Right lobe of liver (tissue), 6 donors: ENCODE measurements at regions not wholly inside any gene's neighbourhood (a gene's known extent, or its start where the extent isn't known, plus 50 kb on each side); places are given as distances from the start of the nearest gene placed in this dataset.

Experiments
- ATAC-seq, 4 donors: fragments of 200-7000 bp; cut with Tn5 transposase; one replicate each; pipeline ENCODE4 v1.9.1; 2020; ENCODE audit warnings: mild to moderate bottlenecking in 4 of 4, moderate library complexity in 4 of 4
- DNase-seq, 3 donors: peaks; one replicate each; pipeline ENCODE4 v3.0.0-alpha.2; 2020
- H3K27ac ChIP-seq, 3 donors: fragments of 200-600 bp; one replicate each; pipeline ENCODE4 v1.8.0; 2022
- H3K27me3 ChIP-seq, 2 donors: fragments of 200-600 bp; one replicate each; pipeline ENCODE4 v1.8.0; 2022
- H3K36me3 ChIP-seq, 4 donors: fragments of 200-600 bp; sonication (generic) in 1 of 4; one replicate each; pipeline versions ENCODE4 v1.5.1 to v1.8.0; 2017 to 2022; ENCODE audit warnings: control low read depth in 1 of 4
- H3K4me1 ChIP-seq, 4 donors: fragments of 200-600 bp; sonication (generic) in 1 of 4; one replicate each; pipeline versions ENCODE4 v1.5.1 to v1.8.0; 2017 to 2022; ENCODE audit warnings: control low read depth in 1 of 4
- H3K4me3 ChIP-seq, 3 donors: fragments of 200-600 bp; one replicate each; pipeline ENCODE4 v1.8.0; 2022
- H3K9me3 ChIP-seq, 4 donors: fragments of 200-600 bp; sonication (generic) in 1 of 4; one replicate each; pipeline versions ENCODE4 v1.5.1 to v1.8.0; 2017 to 2022; ENCODE audit warnings: control low read depth in 1 of 4
- POLR2A ChIP-seq: fragments of 450-650 bp; IDR thresholded peaks from one replicate; pipeline ENCODE4 v1.6.1; 2017; ENCODE audit warnings: antibody characterized with exemption, mild to moderate bottlenecking
- WGBS: methylation state at CpG from one replicate; pipeline ENCODE4 v1.1.6; 2018; ENCODE audit warnings: low coverage, low lambda C conversion rate; ENCODE audit not compliant: insufficient coverage; ENCODE audit errors: missing lambda C conversion rate; 5-methylcytosine and 5-hydroxymethylcytosine counted together
- intact Hi-C, 2 donors: fragments of 100-400 bp; cut with DNase I; formaldehyde crosslinking; loops; one replicate each; pipeline versions ENCODE4 v1.11.2 to v1.14.1; 2022
- TF ChIP-seq, protein P1 (sequence below), 4 donors: fragments of 200-600 bp in 3 of 4; fragments of 450-650 bp in 1 of 4; IDR thresholded peaks; one replicate each; pipeline versions ENCODE4 v1.5.1 to v1.8.0; 2016 to 2022; ENCODE audit warnings: antibody characterized with exemption in 4 of 4, mild to moderate bottlenecking in 2 of 4
- donor health status: DM: no; HTN: yes; CAD: no.
- donor health status: DM: no; HTN: no; CAD: no.
- donor health status: DM: no; HTN: no; CAD: no.
- donor health status: DM: no; HTN: yes; CAD: no.
- donor health status: DM: no; HTN: yes; CAD: no.

DNA sequence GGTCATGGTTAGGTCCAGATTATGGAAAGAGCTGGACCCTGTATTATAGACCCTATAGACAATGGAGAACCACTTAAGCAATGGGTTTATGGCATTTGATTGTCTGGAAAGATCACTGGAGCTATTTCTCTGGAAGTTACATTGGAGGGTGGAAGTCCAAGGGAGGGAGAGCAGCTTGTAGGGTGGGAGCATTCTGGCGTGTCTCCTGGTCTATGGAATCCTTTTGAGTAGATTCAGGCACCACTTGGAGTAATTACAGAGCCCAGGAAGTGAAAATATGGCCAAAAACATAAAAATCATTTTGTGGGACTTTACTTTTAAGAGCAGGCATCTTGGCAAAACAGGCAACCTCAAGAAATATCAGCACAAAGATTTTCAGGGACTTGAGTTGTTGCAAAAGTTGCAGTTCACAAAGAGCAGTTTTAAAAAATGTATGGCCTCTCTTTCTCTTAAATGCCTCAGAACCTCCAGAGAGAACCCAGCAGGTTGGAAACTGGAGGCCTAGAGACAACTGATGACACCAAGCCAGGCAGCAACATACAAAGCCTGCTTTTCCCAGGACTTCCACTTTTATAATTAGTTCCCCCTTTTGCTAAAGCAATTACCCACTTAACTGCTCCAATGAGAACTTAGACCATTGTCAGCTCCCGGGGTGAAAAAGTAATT, 331.0 kb downstream of the MYCN start:
- no peak overlapping the region for H3K27ac ChIP-seq
- 53% methylated on average over 2 of the region's 2 CpGs for WGBS

DNA sequence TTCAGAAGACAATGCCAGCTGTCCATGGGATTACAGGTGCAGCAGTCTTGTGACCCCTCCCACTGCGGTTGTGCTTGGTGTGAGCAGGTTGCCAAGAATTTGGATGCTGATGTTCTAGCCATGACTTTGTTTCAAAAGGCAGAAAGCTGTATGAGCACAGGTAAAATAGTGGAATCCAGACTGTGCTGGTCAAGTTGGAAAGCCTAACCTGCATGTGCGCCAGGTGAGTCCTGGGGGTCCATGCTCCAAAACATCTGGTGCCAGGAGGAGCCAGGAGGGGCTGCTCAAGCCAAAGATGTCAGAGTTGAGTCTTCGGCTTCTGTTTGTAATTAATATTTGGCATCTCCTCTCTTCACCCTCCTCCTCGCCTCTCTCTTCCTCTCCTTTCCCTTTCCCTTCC, 330.1 kb downstream of the MYCN start:
- no peaks in the 10 kb centered on the region for H3K9me3 ChIP-seq
- 79% methylated on average over 4 of the region's 4 CpGs for WGBS
- TF ChIP-seq, protein P1, sequence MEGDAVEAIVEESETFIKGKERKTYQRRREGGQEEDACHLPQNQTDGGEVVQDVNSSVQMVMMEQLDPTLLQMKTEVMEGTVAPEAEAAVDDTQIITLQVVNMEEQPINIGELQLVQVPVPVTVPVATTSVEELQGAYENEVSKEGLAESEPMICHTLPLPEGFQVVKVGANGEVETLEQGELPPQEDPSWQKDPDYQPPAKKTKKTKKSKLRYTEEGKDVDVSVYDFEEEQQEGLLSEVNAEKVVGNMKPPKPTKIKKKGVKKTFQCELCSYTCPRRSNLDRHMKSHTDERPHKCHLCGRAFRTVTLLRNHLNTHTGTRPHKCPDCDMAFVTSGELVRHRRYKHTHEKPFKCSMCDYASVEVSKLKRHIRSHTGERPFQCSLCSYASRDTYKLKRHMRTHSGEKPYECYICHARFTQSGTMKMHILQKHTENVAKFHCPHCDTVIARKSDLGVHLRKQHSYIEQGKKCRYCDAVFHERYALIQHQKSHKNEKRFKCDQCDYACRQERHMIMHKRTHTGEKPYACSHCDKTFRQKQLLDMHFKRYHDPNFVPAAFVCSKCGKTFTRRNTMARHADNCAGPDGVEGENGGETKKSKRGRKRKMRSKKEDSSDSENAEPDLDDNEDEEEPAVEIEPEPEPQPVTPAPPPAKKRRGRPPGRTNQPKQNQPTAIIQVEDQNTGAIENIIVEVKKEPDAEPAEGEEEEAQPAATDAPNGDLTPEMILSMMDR (IDR thresholded peaks at IDR 0.05) = no peak
- TF ChIP-seq POLR2A = no peak

More for the DNA sequence above, 331.0 kb downstream of the MYCN start:
- Histone ChIP-seq H3K27me3 (no peaks in the 10 kb centered on the region), H3K9me3 (no peaks in the 10 kb centered on the region), H3K4me3 (no peak overlapping the region), H3K4me1 (no peaks in the 10 kb centered on the region), H3K36me3 (no peaks in the 10 kb centered on the region)
- DNase-seq (no peak), ATAC-seq (no peak)
- TF ChIP-seq, protein P1 (IDR thresholded peaks at IDR 0.05) = no peak
- TF ChIP-seq POLR2A = no peak
- intact Hi-C loops = no loop called here

DNA sequence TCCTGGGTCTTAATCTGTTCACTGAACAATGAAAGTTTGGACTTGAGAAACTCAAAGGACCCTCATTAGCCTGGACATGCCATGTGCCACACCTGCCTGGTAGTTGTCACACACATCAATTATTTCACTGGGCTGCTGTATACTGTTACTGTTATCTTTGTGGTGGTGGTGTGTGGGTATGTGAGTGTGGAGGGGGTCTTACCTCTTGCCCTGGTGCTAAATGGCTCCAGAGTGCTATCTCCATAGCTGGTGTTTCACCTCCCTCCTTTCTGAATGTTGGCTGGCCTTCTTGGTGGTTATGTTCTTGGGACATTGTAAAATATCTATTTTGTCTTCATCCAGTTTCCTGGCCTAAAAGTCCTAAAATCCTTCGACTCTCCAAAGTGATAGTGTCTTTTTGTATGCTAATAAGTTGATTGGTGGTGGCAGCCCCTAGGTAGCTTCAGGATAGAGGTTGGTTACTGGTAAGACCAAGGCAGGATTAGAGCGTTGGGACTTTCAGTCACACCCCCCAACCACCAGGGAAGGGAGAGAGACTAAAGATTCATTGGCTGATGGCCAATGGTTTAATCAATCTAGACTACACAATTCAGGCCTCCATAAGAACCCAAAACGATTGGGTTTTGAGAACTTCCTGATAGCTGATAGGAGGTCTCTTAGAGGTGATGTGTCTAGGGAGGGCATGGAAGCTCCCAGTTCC, 328.1 kb downstream of the MYCN start:
- no peaks in the 10 kb centered on the region for H3K9me3 ChIP-seq

More for the DNA sequence above, 330.1 kb downstream of the MYCN start:
- no peaks in the 10 kb centered on the region for H3K4me1 ChIP-seq
- DNase-seq (no peak), ATAC-seq (no peak)
- H3K4me3 ChIP-seq = no peak overlapping the region
- intact Hi-C loops = no loop called here
- no peaks in the 10 kb centered on the region for H3K36me3 ChIP-seq
- no peaks in the 10 kb centered on the region for H3K27me3 ChIP-seq
- no peak overlapping the region for H3K27ac ChIP-seq

DNA sequence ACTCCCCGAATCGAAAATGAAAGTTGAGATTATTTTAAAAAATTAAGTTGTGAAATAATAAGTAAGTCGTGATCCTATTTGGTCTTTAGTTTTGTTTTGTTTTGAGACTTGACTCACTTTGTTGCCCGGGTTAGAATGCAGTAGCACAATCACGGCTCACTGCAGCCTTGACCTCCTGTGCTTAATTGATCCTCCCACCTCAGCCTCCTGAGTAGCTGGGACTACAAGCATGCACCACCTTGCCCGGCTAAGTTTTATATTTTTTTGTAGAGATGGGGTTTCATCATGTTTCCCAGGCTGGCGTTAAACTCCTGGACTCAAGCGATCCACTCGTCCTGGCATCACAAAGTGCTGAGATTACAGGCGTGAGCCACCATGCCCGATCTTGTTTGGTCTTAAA, 326.2 kb downstream of the MYCN start:
- 76% methylated on average over 11 of the region's 11 CpGs for WGBS
- no peaks in the 10 kb centered on the region for H3K9me3 ChIP-seq
- no peaks in the 10 kb centered on the region for H3K4me1 ChIP-seq
- no peaks in the 10 kb centered on the region for H3K27me3 ChIP-seq
- H3K36me3 ChIP-seq = no peaks in the 10 kb centered on the region
- DNase-seq (no peak), ATAC-seq (no peak)
- no peak overlapping the region for H3K4me3 ChIP-seq
- no peak overlapping the region for H3K27ac ChIP-seq
- intact Hi-C loops = no loop called here
- no peak for TF ChIP-seq POLR2A
- TF ChIP-seq, protein P1 (IDR thresholded peaks at IDR 0.05) = no peak

More for the DNA sequence above, 328.1 kb downstream of the MYCN start:
- DNase-seq (no peak), ATAC-seq (no peak)
- WGBS = 45% methylated on average over 2 of the region's 3 CpGs
- TF ChIP-seq POLR2A = no peak
- TF ChIP-seq, protein P1 (IDR thresholded peaks at IDR 0.05) = no peak
- H3K27me3 ChIP-seq = no peaks in the 10 kb centered on the region
- intact Hi-C loops = no loop called here
- H3K27ac ChIP-seq = no peak overlapping the region
- no peaks in the 10 kb centered on the region for H3K36me3 ChIP-seq
- H3K4me3 ChIP-seq = no peak overlapping the region
- no peaks in the 10 kb centered on the region for H3K4me1 ChIP-seq
